Natural killer cell (primary cell): ENCODE measurements at regions not wholly inside any gene's neighbourhood (a gene's known extent, or its start where the extent isn't known, plus 50 kb on each side); places are given as distances from the start of the nearest gene placed in this dataset.

Experiments
- ATAC-seq, 3 donors: fragments of 150-1000 bp in 2 of 3; fragments of 200-7000 bp in 1 of 3; cut with Tn5 transposase; 1 replicate in 1 of 3; 2 replicates in 2 of 3; pipeline ENCODE4 v1.10.0; 2021; ENCODE audit warnings: mild to moderate bottlenecking in 2 of 3, moderate library complexity in 2 of 3
- DNase-seq, 2 donors: peaks; one replicate each; pipeline versions ENCODE4 v3.0.0 to v3.0.0-alpha.2; 2013 to 2021; ENCODE audit warnings: mixed read lengths in 1 of 2
- H3K27ac ChIP-seq: one replicate; pipeline ENCODE4 v1.5.1; 2013; ENCODE audit warnings: mild to moderate bottlenecking, low read length
- H3K27me3 ChIP-seq: one replicate; pipeline ENCODE4 v1.6.1; 2013; ENCODE audit warnings: low read length; ENCODE audit not compliant: control insufficient read depth, insufficient read depth
- H3K36me3 ChIP-seq: one replicate; pipeline ENCODE4 v1.6.1; 2013; ENCODE audit warnings: low read length; ENCODE audit not compliant: control insufficient read depth, insufficient read depth
- H3K4me1 ChIP-seq: one replicate; pipeline ENCODE4 v1.6.1; 2013; ENCODE audit warnings: low read length; ENCODE audit not compliant: control insufficient read depth, insufficient read depth
- H3K4me3 ChIP-seq: one replicate; pipeline ENCODE4 v1.5.1; 2013; ENCODE audit warnings: low read length
- H3K9me3 ChIP-seq: one replicate; pipeline ENCODE4 v1.6.1; 2013; ENCODE audit warnings: low read length; ENCODE audit not compliant: control insufficient read depth, insufficient read depth
- H3K27ac Mint-ChIP-seq, 2 donors: one replicate each; pipeline ENCODE4 v1.8.0; 2022; ENCODE audit warnings: mild to moderate bottlenecking in 2 of 2, mixed read lengths in 2 of 2, moderate library complexity in 1 of 2
- H3K27me3 Mint-ChIP-seq, 2 donors: one replicate each; pipeline ENCODE4 v1.8.0; 2022; ENCODE audit warnings: low read depth in 2 of 2, mixed read lengths in 2 of 2
- H3K36me3 Mint-ChIP-seq: one replicate; pipeline ENCODE4 v1.8.0; 2022; ENCODE audit warnings: mixed read lengths
- H3K4me1 Mint-ChIP-seq, 2 donors: one replicate each; pipeline ENCODE4 v1.8.0; 2022; ENCODE audit warnings: mixed read lengths in 2 of 2
- H3K4me3 Mint-ChIP-seq: one replicate; pipeline ENCODE4 v1.8.0; 2022; ENCODE audit warnings: mild to moderate bottlenecking, moderate library complexity, mixed read lengths
- H3K9me3 Mint-ChIP-seq, 2 donors: one replicate each; pipeline ENCODE4 v1.8.0; 2022; ENCODE audit warnings: mixed read lengths in 2 of 2
- WGBS: methylation state at CpG from one replicate; pipeline ENCODE4 v1.1.7; 2013; ENCODE audit warnings: missing lambda C conversion rate; ENCODE audit not compliant: insufficient coverage; 5-methylcytosine and 5-hydroxymethylcytosine counted together
- intact Hi-C: fragments of 100-400 bp; cut with micrococcal nuclease; formaldehyde crosslinking; loops from one replicate; pipeline ENCODE4 v1.14.2; 2022
- TF ChIP-seq, protein P1 (sequence below): fragments of 200-600 bp; IDR thresholded peaks from one replicate; pipeline ENCODE4 v1.8.0; 2022; ENCODE audit warnings: antibody characterized with exemption

DNA sequence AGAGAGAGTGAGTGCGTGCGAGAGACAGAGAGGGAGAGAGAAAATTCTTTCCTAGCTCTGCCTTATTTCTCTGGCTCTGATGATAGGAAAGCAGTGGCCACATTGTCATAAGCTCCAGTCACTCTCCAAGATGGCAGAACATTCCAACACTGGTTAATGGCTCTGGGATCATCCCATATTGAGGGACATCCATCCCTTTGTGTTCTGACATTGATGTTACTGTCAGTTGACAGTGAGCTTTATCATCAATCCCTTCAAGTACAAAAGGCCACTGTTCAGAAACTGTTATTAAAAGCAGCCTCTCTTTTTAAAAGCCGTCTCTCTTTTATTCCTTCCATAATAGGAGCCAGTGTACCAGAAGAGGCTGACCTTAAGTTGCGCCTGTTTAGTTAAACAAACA, 1084.9 kb upstream of the RBFOX1 start:
- intact Hi-C loops, result no loop called here
- Histone ChIP-seq H3K36me3 (no peaks in the 10 kb centered on the region), H3K27ac (no peak overlapping the region), H3K9me3 (no peaks in the 10 kb centered on the region), H3K4me3 (no peak overlapping the region), H3K4me1 (no peaks in the 10 kb centered on the region), H3K27me3 (no peaks in the 10 kb centered on the region)
- Mint-ChIP-seq H3K9me3 (peaks cover 2 to 5% of the 10 kb centered on the region in 2 donors), H3K36me3 (no peaks in the 10 kb centered on the region), H3K4me1 (no peaks in the 10 kb centered on the region), H3K27ac (no peak overlapping the region), H3K4me3 (no peak overlapping the region), H3K27me3 (no peaks in the 10 kb centered on the region)
- 95% methylated on average over 3 of the region's 4 CpGs for WGBS
- no peak for ATAC-seq
- TF ChIP-seq, protein P1, sequence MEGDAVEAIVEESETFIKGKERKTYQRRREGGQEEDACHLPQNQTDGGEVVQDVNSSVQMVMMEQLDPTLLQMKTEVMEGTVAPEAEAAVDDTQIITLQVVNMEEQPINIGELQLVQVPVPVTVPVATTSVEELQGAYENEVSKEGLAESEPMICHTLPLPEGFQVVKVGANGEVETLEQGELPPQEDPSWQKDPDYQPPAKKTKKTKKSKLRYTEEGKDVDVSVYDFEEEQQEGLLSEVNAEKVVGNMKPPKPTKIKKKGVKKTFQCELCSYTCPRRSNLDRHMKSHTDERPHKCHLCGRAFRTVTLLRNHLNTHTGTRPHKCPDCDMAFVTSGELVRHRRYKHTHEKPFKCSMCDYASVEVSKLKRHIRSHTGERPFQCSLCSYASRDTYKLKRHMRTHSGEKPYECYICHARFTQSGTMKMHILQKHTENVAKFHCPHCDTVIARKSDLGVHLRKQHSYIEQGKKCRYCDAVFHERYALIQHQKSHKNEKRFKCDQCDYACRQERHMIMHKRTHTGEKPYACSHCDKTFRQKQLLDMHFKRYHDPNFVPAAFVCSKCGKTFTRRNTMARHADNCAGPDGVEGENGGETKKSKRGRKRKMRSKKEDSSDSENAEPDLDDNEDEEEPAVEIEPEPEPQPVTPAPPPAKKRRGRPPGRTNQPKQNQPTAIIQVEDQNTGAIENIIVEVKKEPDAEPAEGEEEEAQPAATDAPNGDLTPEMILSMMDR, result no peak
- no peak for DNase-seq

DNA sequence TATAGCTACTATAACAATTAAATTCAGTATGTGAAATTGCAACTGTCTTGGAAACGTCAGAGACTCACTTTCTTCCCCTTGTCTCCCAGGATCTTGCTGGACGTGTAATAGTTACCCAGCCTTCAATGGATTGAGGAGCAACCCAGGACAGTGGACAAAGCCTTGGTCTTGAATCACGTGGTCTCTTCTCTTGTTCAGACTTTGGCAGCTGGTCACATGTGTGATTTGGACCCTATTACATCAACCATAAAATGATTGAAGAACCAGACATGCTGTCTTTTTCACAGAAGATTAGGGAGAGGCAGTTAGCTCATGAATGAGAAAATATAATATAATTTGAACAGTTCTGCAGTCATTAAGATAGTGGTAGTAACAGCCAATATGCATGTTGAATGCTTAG, 1085.5 kb upstream of the RBFOX1 start:
- H3K9me3 ChIP-seq, result no peaks in the 10 kb centered on the region
- H3K4me1 ChIP-seq, result no peaks in the 10 kb centered on the region
- H3K27me3 ChIP-seq, result no peaks in the 10 kb centered on the region
- TF ChIP-seq, protein P1, result no peak
- H3K4me3 ChIP-seq, result no peak overlapping the region
- H3K36me3 ChIP-seq, result no peaks in the 10 kb centered on the region
- ATAC-seq (no peak), DNase-seq (no peak)
- H3K36me3 Mint-ChIP-seq, result no peaks in the 10 kb centered on the region
- no peaks in the 10 kb centered on the region for H3K27me3 Mint-ChIP-seq
- H3K4me1 Mint-ChIP-seq, result no peaks in the 10 kb centered on the region
- H3K9me3 Mint-ChIP-seq, result peaks cover 2 to 5% of the 10 kb centered on the region in 2 donors
- intact Hi-C loops, result no loop called here
- no peak overlapping the region for H3K4me3 Mint-ChIP-seq
- 74% methylated on average over 3 of the region's 3 CpGs for WGBS
- no peak overlapping the region for H3K27ac ChIP-seq
- no peak overlapping the region for H3K27ac Mint-ChIP-seq

DNA sequence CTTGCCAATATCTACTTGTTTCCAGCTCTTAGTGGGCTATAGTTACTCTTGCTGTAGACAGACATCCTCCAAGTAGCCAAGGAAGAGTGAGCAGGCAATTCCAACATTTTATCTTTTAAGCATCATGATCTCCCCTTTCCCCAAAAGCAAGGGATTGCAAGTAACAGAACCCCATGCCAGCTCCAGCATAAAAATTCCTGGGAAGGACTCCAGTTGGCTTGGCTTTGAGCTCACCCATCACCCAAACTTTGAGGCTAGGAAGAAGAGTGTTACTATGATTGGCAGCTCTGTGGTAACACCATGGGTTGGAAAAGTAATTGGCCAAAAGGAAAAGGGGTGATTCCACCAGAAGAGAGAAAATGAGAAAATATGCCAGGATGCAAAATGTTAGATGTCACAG, 1086.4 kb upstream of the RBFOX1 start:
- Histone ChIP-seq H3K4me1 (no peaks in the 10 kb centered on the region), H3K36me3 (no peaks in the 10 kb centered on the region), H3K9me3 (no peaks in the 10 kb centered on the region), H3K27me3 (no peaks in the 10 kb centered on the region), H3K4me3 (no peak overlapping the region), H3K27ac (no peak overlapping the region)
- Mint-ChIP-seq H3K4me3 (no peak overlapping the region), H3K27me3 (no peaks in the 10 kb centered on the region), H3K9me3 (peaks cover 2% of the 10 kb centered on the region in 2 donors), H3K36me3 (no peaks in the 10 kb centered on the region), H3K27ac (no peak overlapping the region), H3K4me1 (no peaks in the 10 kb centered on the region)
- intact Hi-C loops, result no loop called here
- no peak for ATAC-seq
- DNase-seq, result no peak
- TF ChIP-seq, protein P1, result no peak

DNA sequence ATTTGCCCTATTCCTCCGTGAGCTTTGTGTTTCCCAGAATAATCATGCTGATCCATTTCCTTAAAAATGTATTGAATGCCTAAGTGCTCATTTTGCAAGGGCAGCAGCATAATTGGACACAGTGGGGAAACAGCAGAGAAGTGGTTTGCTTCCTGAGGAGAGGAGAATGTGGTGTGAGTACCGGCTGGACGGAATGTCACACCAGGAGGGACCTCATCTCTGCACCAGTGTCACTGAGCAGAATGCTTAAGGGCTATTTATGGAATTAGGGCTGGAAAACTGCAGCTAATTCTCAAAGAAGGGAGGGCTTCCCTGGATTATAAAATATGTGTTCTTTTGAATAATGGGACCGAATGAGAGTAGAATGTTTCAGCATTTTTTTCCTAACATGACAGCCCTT, 1100.6 kb upstream of the RBFOX1 start:
- no peaks in the 10 kb centered on the region for H3K4me1 Mint-ChIP-seq
- no peaks in the 10 kb centered on the region for H3K36me3 Mint-ChIP-seq
- intact Hi-C loops, result no loop called here
- H3K27ac Mint-ChIP-seq, result no peak overlapping the region
- Histone ChIP-seq H3K9me3 (no peaks in the 10 kb centered on the region), H3K27ac (no peak overlapping the region), H3K27me3 (no peaks in the 10 kb centered on the region), H3K4me3 (no peak overlapping the region), H3K4me1 (no peaks in the 10 kb centered on the region), H3K36me3 (no peaks in the 10 kb centered on the region)
- ATAC-seq (no peak), DNase-seq (no peak)
- 73% methylated on average over 4 of the region's 4 CpGs for WGBS
- H3K4me3 Mint-ChIP-seq, result no peak overlapping the region
- H3K9me3 Mint-ChIP-seq, result peaks cover 2 to 9% of the 10 kb centered on the region in 2 donors
- H3K27me3 Mint-ChIP-seq, result no peaks in the 10 kb centered on the region
- TF ChIP-seq, protein P1, result no peak
